GM23248 (cell line): ENCODE measurements at regions not wholly inside any gene's neighbourhood (a gene's known extent, or its start where the extent isn't known, plus 50 kb on each side); places are given as distances from the start of the nearest gene placed in this dataset.
A peak's percentile ranks its signal among the peaks of the same experiment; 100 is the strongest.

Experiments
- DNase-seq: peaks from one replicate; pipeline ENCODE4 v3.0.0-alpha.2; 2015
- H2AFZ ChIP-seq: fragments of 200-600 bp; sonication (generic); 2 replicates; pipeline ENCODE4 v1.6.1; 2016; ENCODE audit warnings: antibody characterized with exemption
- H3F3A ChIP-seq: fragments of 200-600 bp; sonication (generic); 2 replicates; pipeline ENCODE4 v1.6.1; 2016; ENCODE audit warnings: mild to moderate bottlenecking, antibody characterized with exemption, mixed run types; ENCODE audit not compliant: insufficient read depth
- H3K27ac ChIP-seq: fragments of 200-600 bp; sonication (generic); 2 replicates; pipeline ENCODE4 v1.5.1; 2016; ENCODE audit warnings: mild to moderate bottlenecking
- H3K27me3 ChIP-seq: fragments of 200-600 bp; sonication (generic); replicated peaks from 2 replicates; pipeline ENCODE4 v1.6.1; 2016; ENCODE audit warnings: mild to moderate bottlenecking; ENCODE audit not compliant: insufficient read depth
- H3K36me3 ChIP-seq: fragments of 200-600 bp; sonication (generic); 2 replicates; pipeline ENCODE4 v1.6.1; 2016; ENCODE audit warnings: low read depth, mild to moderate bottlenecking
- H3K4me1 ChIP-seq: fragments of 200-600 bp; sonication (generic); 2 replicates; pipeline ENCODE4 v1.6.1; 2016; ENCODE audit warnings: mild to moderate bottlenecking; ENCODE audit not compliant: insufficient read depth
- H3K4me2 ChIP-seq: fragments of 200-600 bp; sonication (generic); one replicate; pipeline ENCODE4 v1.6.1; 2016; ENCODE audit warnings: mild to moderate bottlenecking; ENCODE audit not compliant: unreplicated experiment
- H3K4me3 ChIP-seq: fragments of 200-600 bp; sonication (generic); 2 replicates; pipeline ENCODE4 v1.5.1; 2016; ENCODE audit warnings: mild to moderate bottlenecking
- H3K79me2 ChIP-seq: fragments of 200-600 bp; sonication (generic); 2 replicates; pipeline ENCODE4 v1.6.1; 2016; ENCODE audit warnings: mild to moderate bottlenecking; ENCODE audit not compliant: insufficient read depth
- H3K9ac ChIP-seq: fragments of 200-600 bp; sonication (generic); 2 replicates; pipeline ENCODE4 v1.6.1; 2016; ENCODE audit warnings: mild to moderate bottlenecking
- H3K9me2 ChIP-seq: fragments of 200-600 bp; sonication (generic); 2 replicates; pipeline ENCODE4 v1.6.1; 2016; ENCODE audit warnings: mixed run types, mild to moderate bottlenecking, moderate library complexity; ENCODE audit not compliant: insufficient read depth
- H3K9me3 ChIP-seq: fragments of 200-600 bp; sonication (generic); one replicate; pipeline ENCODE4 v1.6.1; 2017; ENCODE audit warnings: low read depth
- H4K20me1 ChIP-seq: fragments of 200-600 bp; sonication (generic); 2 replicates; pipeline ENCODE4 v1.6.0; 2016; ENCODE audit not compliant: insufficient read depth
- EZH2 ChIP-seq: fragments of 200-600 bp; sonication (generic); IDR thresholded peaks from 2 replicates; pipeline ENCODE4 v1.6.1; 2018; ENCODE audit warnings: antibody characterized with exemption, mild to moderate bottlenecking; ENCODE audit not compliant: insufficient read depth, poor library complexity, severe bottlenecking
- EZH2phosphoT487 ChIP-seq: fragments of 200-600 bp; sonication (generic); IDR thresholded peaks from 2 replicates; pipeline ENCODE4 v1.6.1; 2018; ENCODE audit warnings: antibody characterized with exemption, moderate library complexity, mild to moderate bottlenecking, low read depth; ENCODE audit not compliant: insufficient read depth
- WGBS, 2 experiments: methylation state at CpG; one replicate each; pipeline ENCODE4 v1.1.6; 2015 to 2017; ENCODE audit warnings: low lambda C conversion rate in 2 of 2, low coverage in 1 of 2; ENCODE audit errors: missing lambda C conversion rate in 2 of 2; 5-methylcytosine and 5-hydroxymethylcytosine counted together
- in situ Hi-C: fragments of 300-500 bp; cut with MboI; formaldehyde crosslinking; loops from 2 replicates; pipeline ENCODE4 v1.15.0; 2020

DNA sequence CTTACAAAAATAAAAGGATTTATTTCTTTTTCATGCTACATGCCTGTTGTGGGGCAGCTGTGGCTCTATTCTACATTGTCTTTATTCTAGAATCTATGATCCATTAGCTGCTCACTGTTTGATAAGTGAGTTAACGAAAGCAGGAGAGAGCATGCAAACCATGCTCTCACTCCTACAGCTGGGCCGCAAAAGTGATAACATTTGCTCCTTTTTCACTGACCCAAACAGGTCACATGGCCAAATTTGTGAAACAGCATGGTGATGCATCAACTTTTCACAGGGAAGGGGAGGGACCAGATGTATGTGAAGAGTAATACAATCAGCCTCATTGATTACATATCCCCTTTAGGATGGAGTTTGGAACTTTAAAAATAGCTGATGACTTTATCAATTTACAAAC, 456.9 kb upstream of the SYT1 start:
- Histone ChIP-seq H3K9ac (no peak overlapping the region), H2AFZ (no peak overlapping the region), H3K4me3 (no peak overlapping the region), H3K4me1 (peaks cover 11% of the 10 kb centered on the region), H3K9me2 (no peaks in the 10 kb centered on the region), H4K20me1 (no peaks in the 10 kb centered on the region), H3K36me3 (no peaks in the 10 kb centered on the region), H3K4me2 (no peak overlapping the region), H3K27me3 (no peaks in the 10 kb centered on the region), H3K9me3 (no peaks in the 10 kb centered on the region), H3K79me2 (no peaks in the 10 kb centered on the region), H3F3A (peaks cover 11% of the 10 kb centered on the region), H3K27ac (no peak overlapping the region)
- WGBS, 2 experiments: 82 to 87% methylated on average over 2 of the region's 2 CpGs
- in situ Hi-C loops: no loop called here
- no peak for DNase-seq
- TF ChIP-seq EZH2: no peak
- TF ChIP-seq EZH2phosphoT487: no peak

DNA sequence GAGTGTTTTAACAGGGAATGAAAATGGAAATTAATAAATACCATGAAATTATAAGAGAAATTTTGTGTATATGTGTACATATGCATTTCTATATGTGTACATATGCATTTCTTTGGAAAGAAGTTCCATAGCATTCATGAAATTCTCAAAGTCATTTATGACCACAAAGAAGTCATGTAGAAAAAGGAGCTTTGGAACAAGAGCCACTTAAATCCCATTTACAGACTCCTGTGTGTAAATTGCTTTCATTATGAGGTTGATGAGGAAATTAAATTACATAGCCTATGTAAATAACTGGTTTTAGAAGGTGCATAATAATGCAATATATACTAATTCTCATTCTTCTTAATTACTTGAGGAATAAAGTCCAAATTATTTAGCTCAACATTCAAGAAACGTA, 450.5 kb upstream of the SYT1 start:
- no peaks in the 10 kb centered on the region for H3K27me3 ChIP-seq
- H3K4me2 ChIP-seq: no peak overlapping the region
- no peak overlapping the region for H3K9ac ChIP-seq
- no peaks in the 10 kb centered on the region for H3K36me3 ChIP-seq
- no peak overlapping the region for H2AFZ ChIP-seq
- DNase-seq: no peak
- no peaks in the 10 kb centered on the region for H3K4me1 ChIP-seq
- no peak overlapping the region for H3K27ac ChIP-seq
- H3K9me3 ChIP-seq: no peaks in the 10 kb centered on the region
- no peaks in the 10 kb centered on the region; the same call in 1 of the 2 replicates for H3K9me2 ChIP-seq
- in situ Hi-C loops: no loop called here
- TF ChIP-seq EZH2 (no peak), EZH2phosphoT487 (no peak)
- H3K79me2 ChIP-seq: no peaks in the 10 kb centered on the region
- WGBS, 2 experiments: 100% methylated on average over 1 of the region's 1 CpG
- no peak overlapping the region for H3K4me3 ChIP-seq
- H4K20me1 ChIP-seq: no peaks in the 10 kb centered on the region
- no peaks in the 10 kb centered on the region for H3F3A ChIP-seq

DNA sequence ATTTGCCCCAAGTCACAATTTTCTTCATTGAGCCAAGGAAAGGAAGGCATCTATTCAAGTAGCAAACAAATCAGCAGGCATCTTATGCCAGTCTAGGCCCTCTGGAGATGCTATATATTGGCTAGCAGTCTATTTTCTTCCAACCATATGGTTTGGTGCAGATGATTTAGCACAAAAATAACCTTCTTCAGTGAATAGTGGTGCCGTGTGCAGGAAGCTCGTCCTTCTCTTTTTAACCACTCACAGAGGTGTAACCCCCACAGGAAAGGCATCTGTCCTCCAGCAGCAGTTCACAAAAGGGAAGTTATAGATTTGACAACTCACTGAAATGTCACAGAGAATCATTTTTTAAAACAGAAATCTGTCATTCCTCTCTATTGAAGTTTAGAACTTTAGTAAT, 445.7 kb upstream of the SYT1 start:
- Histone ChIP-seq H3K27ac (no peak overlapping the region), H3K36me3 (no peaks in the 10 kb centered on the region), H3K9ac (no peak overlapping the region), H3K9me2 (no peaks in the 10 kb centered on the region; the same call in 1 of the 2 replicates), H3F3A (0 out of 2 replicates have a peak, but pooled peaks cover 5% of the 10 kb centered on the region), H4K20me1 (no peaks in the 10 kb centered on the region), H3K4me2 (no peak overlapping the region), H3K9me3 (no peaks in the 10 kb centered on the region), H3K27me3 (no peaks in the 10 kb centered on the region), H2AFZ (no peak overlapping the region), H3K79me2 (no peaks in the 10 kb centered on the region), H3K4me1 (0 out of 2 replicates have a peak, but pooled peaks cover 4% of the 10 kb centered on the region), H3K4me3 (no peak overlapping the region)
- no peak for TF ChIP-seq EZH2phosphoT487
- no peak for TF ChIP-seq EZH2
- no peak for DNase-seq
- WGBS, 2 experiments: 58% methylated on average over 2 of the region's 2 CpGs
- in situ Hi-C loops: no loop called here

DNA sequence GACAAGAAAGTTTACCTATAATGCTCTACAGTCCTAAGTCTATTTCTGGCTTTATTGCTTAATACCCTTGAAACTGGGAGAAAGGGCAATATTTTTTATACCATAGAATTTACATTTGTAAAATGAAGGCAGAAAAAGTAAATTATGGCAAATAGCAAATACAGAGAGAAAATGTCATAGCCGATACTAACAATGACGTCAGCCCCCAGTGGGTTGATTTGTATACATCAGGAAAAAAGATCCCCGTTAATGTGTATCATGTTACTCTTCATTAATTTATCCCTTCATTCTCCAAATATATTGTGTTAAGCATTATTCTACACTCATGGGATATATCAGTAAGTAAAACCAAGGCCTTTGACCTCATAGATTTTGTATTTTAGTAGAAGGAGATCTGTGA, 445.1 kb upstream of the SYT1 start:
- H4K20me1 ChIP-seq: no peaks in the 10 kb centered on the region
- in situ Hi-C loops: no loop called here
- 93 to 95% methylated on average over 3 of the region's 3 CpGs for WGBS, 2 experiments
- 0 out of 2 replicates have a peak, but pooled peaks cover 5% of the 10 kb centered on the region for H3F3A ChIP-seq
- no peak for TF ChIP-seq EZH2
- TF ChIP-seq EZH2phosphoT487: no peak
- no peaks in the 10 kb centered on the region for H3K27me3 ChIP-seq
- DNase-seq: no peak
- H3K79me2 ChIP-seq: no peaks in the 10 kb centered on the region
- H3K27ac ChIP-seq: no peak overlapping the region
- H3K9me3 ChIP-seq: no peaks in the 10 kb centered on the region
- H3K4me3 ChIP-seq: no peak overlapping the region
- no peaks in the 10 kb centered on the region; the same call in 1 of the 2 replicates for H3K9me2 ChIP-seq
- H3K9ac ChIP-seq: no peak overlapping the region
- no peaks in the 10 kb centered on the region for H3K36me3 ChIP-seq
- no peak overlapping the region for H2AFZ ChIP-seq
- no peak overlapping the region for H3K4me2 ChIP-seq
- H3K4me1 ChIP-seq: 0 out of 2 replicates have a peak, but pooled peaks cover 4% of the 10 kb centered on the region

DNA sequence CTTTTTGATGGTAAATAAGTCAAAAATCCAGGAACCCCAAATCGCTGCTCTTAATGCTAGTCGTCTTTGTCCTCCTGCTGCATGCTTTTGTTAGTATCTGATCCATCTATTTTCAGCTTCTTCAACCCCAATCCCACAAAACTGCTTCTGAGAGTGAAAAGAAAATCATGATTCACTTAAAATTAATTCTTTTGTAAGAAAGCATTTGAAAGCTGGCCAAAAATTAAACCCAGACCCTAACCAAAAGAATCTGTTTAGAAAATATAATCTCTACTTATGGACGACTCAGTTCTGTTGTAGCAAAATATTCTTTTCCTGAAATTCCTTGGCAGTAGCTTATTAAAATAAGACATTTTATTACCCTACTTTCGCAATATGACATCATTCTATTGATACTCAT, 443.6 kb upstream of the SYT1 start:
- Histone ChIP-seq H4K20me1 (no peaks in the 10 kb centered on the region), H3F3A (0 out of 2 replicates have a peak, but pooled peaks cover 5% of the 10 kb centered on the region), H3K36me3 (no peaks in the 10 kb centered on the region), H3K79me2 (no peaks in the 10 kb centered on the region), H2AFZ (peak overlapping the region; percentile 16; the same call in 1 of the 2 replicates), H3K4me3 (no peak overlapping the region), H3K9ac (no peak overlapping the region), H3K4me2 (no peak overlapping the region), H3K9me2 (no peaks in the 10 kb centered on the region), H3K27ac (no peak overlapping the region), H3K9me3 (no peaks in the 10 kb centered on the region), H3K27me3 (no peaks in the 10 kb centered on the region), H3K4me1 (0 out of 2 replicates have a peak, but pooled peaks cover 4% of the 10 kb centered on the region)
- TF ChIP-seq EZH2 (no peak), EZH2phosphoT487 (no peak)
- peak; percentile 27 for DNase-seq
- WGBS, 2 experiments: 27 to 38% methylated on average over 4 of the region's 4 CpGs
- in situ Hi-C loops: no loop called here
